G401.6 (cell line): ENCODE measurements at regions not wholly inside any gene's neighbourhood (a gene's known extent, or its start where the extent isn't known, plus 50 kb on each side); places are given as distances from the start of the nearest gene placed in this dataset.
A peak's percentile ranks its signal among the peaks of the same experiment; 100 is the strongest.

Source experiments
- FAIRE-seq: peaks from 2 replicates; lab custom pipeline; 2012; peaks lifted over from hg19 to GRCh38; lab: Jason Lieb, UNC

- FAIRE-seq, result no peak
These were observed 77.3 kb upstream of the RPS23 start for GRCh38 chr5:82355496-82355895.

- no peak for FAIRE-seq
These were observed 76.9 kb upstream of the RPS23 start for GRCh38 chr5:82355053-82355452.

DNA sequence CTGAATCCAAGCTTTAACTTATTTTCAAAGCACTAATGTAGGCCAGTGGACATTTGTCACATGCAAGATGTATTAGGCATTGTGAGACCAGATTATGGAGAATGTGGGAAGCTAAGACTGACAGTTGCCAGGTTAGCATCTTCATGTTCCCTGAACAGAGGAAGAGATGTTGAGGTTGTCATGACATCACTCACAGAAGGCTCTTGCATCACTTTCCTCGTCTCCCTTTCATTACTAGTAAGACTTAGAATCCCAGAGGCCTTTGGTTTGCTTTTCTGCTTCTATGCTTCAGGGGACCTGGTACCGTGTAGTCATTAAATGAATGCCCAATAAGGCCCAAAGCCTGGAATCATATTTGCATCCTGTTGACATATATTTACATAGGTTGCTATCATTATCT is 76.4 kb upstream of the RPS23 start:
- FAIRE-seq, result no peak

- no peak for FAIRE-seq
These were observed 75.4 kb upstream of the RPS23 start for GRCh38 chr5:82353522-82353921.

- FAIRE-seq, result no peak
These were observed 74.1 kb upstream of the RPS23 start for GRCh38 chr5:82352146-82352791.

DNA sequence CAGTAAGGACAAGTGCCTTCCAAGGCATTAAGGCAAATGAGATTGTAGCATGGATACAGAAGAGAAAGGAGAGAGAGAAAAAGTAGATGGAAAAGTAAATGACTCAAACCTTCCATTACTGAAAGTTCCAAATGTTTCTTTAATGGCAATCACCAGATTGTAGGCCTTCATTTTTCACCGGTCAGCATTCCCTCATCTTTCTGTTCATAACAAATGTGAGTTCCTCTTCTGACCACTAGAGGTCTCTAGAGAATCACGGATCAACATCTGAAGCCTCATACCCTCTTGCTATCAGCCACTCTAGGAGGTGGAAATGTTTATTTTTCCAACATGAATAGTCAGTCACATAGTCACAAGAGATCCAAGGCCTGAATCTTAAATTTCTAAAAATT is 73.6 kb upstream of the RPS23 start:
- peak; percentile 95 for FAIRE-seq

DNA sequence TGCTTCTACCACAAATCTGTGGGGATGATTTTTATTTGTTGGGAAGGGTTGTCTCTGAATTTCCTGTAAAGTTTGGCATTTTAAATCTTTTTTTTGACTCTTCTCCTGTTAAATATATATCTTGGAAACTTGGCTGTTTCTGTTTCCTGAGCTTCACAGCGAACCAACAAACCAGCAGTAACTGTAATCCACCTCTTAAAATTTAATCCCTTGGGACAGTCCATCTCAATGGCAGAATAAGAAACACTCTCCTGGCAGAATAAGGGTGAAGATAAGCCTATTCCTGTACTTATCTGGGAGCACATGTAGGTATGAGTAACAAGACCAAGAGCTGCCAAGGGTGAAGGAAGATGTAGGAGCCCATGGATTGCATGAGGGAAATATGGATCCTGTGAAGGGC is 73.1 kb upstream of the RPS23 start:
- no peak for FAIRE-seq

- FAIRE-seq, result no peak
These were observed 71.5 kb upstream of the RPS23 start for GRCh38 chr5:82349652-82350051.

DNA sequence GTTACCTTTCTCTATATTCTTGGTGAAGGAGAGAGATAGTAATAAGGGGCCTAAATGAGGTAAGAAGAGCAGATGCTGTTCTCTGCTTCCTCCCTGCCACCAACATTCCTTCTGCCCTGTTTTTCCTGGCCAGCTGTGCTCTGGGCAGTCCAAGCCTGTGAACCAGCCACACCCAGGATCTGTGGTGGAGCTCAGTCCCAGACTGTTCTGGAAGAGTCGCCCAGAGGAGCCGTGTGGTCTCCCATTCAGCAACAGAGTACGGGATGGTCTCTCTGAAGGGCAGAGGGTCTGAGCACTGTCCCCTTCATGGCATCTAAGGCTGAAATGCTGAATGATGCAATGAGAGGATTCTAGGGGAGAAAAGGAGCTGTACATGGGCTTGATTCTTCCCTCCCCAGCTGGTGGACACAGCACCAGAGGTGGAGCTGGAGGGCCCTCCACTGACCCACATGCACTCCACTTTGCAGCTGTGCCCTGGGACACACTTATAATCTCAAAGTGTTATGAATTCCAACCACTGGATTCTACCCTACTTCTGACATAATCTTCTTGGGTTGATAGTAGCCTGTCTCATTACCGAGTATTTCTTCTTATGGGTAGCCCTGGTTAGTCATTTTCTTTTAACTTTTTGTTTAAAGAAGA is 70.8 kb upstream of the RPS23 start:
- no peak for FAIRE-seq

- no peak for FAIRE-seq
These were observed 69.2 kb upstream of the RPS23 start for GRCh38 chr5:82347201-82347865.

- FAIRE-seq, result no peak
These were observed 68.4 kb upstream of the RPS23 start for GRCh38 chr5:82346399-82347165.

GRCh38 chr5:82345108-82345507 is 67.0 kb upstream of the RPS23 start:
- FAIRE-seq, result no peak

DNA sequence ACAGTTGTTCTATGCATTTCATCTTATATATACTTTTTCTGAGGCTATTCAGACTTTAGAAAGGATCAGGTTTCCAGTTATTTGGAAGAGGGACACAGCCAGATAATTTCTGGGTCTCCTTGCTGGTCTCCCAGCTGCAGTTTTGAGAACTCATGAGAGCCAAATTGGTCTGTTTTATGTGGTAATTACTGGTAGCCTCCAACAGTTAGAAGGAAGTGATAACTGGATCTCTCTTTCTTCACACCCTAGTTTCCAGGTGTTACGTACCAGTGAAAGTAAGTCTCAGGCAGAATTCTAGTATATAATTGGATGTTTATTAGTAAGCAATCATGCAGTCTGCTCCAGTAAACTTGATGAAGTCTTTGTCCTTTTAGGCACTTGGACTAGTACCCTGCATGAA is 63.2 kb upstream of the RPS23 start:
- FAIRE-seq, result no peak

DNA sequence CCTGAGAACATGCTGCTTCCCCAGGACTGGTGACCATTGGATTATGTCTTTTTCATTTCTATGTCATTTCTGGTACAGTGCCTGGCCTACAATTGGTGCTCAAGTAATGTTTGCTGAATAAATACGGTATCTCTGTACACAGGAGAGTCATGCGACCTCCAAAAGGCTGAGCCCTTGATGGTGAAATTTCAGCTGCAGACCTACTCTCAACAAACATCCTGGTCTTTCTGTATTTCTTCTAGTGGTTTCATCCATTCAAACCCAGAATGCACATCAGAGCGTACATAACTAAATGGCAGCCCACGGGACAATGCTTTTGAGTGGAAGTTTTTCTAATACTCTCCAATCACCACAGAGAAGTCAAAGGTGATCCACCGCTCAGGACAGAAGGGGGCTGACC is 62.6 kb upstream of the RPS23 start:
- no peak for FAIRE-seq

DNA sequence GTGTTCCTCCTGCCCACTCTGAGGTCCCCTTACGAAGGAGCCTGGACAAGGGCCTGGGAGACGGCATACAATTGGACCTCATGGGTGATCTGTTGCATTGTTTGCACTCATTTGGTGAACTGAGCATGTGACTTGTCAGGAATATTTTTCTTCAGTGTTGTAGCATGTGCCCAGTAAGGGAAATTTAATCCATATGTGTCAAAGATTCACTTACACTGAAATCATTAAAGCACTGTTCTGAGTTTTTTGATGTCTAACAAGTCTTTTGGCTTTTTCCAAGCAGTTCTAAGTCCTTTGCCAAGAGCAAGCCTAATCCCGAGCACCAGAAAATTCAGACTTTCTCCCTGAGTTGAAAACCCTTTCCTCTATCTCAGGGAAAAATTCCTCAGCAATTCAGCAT is 61.6 kb upstream of the RPS23 start:
- no peak for FAIRE-seq

DNA sequence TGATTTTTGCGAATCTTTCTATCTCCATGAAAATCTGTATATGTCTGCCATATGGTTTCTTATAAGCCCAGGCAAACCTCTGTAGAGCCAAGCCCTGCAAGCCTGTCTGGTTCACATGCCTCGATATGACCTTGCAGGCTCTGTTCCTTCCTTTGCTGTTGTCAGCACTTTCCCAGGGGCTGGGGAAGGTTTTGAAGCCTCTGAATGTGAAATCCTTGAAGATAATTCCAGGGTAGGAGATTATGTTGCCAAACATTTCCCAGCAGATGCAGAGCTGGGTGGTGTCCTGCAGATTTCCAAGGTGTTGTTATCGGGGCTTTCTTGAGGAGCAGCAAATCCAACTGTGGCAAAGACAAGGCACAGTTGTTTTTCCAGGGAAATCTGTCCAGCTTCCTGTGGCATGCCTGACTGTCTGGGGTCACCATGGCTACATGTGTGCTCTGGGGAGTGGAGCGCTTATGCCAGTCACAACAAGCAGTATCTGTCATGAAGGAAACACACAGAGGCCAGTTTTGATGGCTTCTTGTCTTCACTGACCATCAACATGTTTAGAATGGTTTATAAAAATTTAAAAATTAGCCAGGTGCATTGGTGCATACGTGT is 60.7 kb upstream of the RPS23 start:
- FAIRE-seq, result no peak

DNA sequence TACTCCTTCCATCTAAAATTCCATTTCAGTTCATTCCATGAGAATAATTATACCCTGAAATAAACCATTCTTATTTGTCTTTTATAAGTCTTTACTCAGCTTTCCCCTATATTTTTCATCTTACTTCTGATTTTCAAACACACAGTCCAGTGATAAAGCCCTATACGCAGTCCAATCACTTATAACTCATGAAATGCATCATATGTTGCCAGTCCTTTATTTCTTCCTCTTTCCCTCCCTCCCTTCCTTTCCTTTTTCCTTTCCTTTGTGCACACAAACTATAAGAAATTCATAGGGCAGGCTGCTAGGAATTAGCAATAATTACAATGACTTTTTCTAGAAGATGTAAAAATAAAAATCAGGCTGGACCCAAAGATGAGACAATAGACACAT is 58.8 kb upstream of the RPS23 start:
- FAIRE-seq, result no peak

- FAIRE-seq, result no peak
These were observed 58.2 kb upstream of the RPS23 start for GRCh38 chr5:82336226-82336958.

DNA sequence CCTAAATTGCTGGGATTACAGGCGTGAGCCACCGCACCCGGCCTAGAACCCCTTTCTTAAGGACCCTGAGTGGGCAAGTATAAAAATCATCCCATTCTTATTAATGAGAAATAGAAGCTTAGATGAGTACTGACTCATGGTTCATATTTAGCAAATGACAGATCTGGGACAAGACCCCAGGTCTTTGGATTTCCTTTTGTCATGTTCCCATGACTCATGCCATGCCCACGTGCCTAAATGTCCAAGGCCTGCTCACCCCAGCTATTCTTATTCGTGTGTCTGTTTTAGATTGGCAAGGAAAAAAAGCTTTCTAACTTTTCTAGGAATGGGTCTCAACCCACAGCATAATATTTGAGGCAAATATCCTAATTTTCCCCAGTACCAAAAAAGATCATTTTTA is 57.7 kb upstream of the RPS23 start:
- FAIRE-seq, result no peak

GRCh38 chr5:82334856-82335255 is 56.7 kb upstream of the RPS23 start:
- no peak for FAIRE-seq

DNA sequence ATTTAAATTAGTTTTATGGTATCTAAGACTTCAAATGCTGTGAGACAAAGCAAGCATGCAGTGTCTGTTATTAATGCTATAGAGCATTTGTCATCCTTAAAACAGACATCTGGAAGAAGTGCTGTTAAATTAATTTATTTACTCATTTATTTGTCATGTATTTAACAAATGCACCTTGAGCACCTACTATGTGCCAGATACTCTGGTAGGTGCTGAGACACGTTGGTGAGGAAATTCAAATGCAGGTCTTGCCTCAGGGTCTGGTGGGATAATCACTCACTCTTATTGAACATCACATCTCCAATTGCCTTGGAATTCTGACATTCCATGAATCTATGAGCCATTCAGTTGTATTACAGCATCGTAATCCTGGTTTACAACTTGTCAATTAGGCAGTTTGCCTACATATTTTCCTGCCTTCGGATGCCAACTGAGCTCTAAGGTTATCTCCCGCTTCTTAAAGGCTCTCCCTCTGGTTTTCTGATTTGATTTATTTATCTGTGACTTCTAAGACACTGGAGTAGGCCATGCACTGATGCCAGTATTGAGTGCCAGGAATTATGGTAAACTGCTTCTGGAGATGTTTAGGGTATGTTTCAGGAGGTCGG is 56.0 kb upstream of the RPS23 start:
- no peak for FAIRE-seq
